B cell (primary cell): ENCODE measurements at regions not wholly inside any gene's neighbourhood (a gene's known extent, or its start where the extent isn't known, plus 50 kb on each side); places are given as distances from the start of the nearest gene placed in this dataset.

Experiments used
- EZH2 ChIP-seq: IDR thresholded peaks from 2 replicates; pipeline ENCODE4 v1.6.1; 2012; ENCODE audit warnings: borderline replicate concordance, low read depth, mild to moderate bottlenecking, moderate library complexity, low read length; ENCODE audit not compliant: insufficient read depth, poor library complexity, severe bottlenecking
- TF ChIP-seq, protein P1 (sequence below): fragments of 200-600 bp; IDR thresholded peaks from one replicate; pipeline ENCODE4 v1.8.0; 2022; ENCODE audit warnings: antibody characterized with exemption, mild to moderate bottlenecking

DNA sequence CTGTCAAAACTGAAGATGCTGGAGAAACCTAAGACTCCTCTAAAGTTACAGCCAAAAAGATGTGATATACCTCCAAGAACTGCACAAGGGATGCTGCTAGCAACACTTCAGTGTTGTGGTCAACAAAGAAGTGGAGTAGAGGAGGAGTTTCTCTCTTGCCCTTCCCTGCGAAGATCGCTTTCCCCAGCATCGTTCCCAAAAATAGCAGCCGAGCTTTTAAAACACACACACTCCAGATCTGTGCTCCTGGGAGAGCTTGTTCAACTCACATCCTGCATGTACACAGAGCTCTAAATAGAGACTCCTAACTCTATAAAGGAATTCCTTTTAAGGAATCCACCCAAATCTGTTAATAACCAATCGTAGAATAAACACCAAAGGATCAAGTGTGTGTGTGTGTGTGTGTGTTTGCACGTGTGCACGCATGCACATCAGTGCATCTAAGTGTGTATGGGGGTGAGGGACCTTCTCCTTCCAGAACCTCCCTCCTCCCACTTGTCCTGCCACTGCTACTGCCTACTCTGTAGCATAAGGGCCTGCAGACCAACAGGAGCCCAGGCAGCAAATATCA, 58.5 kb downstream of the PSMG1 start:
- TF ChIP-seq, protein P1, sequence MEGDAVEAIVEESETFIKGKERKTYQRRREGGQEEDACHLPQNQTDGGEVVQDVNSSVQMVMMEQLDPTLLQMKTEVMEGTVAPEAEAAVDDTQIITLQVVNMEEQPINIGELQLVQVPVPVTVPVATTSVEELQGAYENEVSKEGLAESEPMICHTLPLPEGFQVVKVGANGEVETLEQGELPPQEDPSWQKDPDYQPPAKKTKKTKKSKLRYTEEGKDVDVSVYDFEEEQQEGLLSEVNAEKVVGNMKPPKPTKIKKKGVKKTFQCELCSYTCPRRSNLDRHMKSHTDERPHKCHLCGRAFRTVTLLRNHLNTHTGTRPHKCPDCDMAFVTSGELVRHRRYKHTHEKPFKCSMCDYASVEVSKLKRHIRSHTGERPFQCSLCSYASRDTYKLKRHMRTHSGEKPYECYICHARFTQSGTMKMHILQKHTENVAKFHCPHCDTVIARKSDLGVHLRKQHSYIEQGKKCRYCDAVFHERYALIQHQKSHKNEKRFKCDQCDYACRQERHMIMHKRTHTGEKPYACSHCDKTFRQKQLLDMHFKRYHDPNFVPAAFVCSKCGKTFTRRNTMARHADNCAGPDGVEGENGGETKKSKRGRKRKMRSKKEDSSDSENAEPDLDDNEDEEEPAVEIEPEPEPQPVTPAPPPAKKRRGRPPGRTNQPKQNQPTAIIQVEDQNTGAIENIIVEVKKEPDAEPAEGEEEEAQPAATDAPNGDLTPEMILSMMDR = no peak
- no peak for TF ChIP-seq EZH2
